ENCODE measurements at regions not wholly inside any gene's neighbourhood (a gene's known extent, or its start where the extent isn't known, plus 50 kb on each side); places are given as distances from the start of the nearest gene placed in this dataset.
"Not testable (repeated sequence)": the region's sequence is repeated elsewhere in the genome, so short reads cannot be mapped to it uniquely, and the experiment has no call there.

- DNase-seq (ENCODE audit: low read depth, low spot score): no peak
Observed at GRCh38 chrX:7389576-7389975, 241.6 kb upstream of the PUDP start.

DNA sequence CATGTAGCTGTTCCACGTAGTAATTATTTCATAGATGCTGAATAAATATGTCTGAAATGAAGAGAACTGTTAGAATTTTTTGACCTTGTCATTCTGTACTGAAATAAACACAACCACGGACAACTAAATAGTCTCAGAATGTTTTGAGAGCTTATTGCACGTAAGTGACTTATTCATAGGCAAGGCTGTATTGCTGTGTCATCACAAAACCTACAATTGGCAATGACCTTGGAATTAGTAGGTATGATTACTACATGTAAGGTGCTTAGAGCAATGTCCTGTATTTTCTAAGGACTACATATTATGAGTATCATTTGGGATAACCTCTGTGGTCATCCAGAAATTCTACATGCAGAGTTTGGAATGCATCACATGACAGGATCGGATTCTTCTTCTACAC, 237.2 kb upstream of the PUDP start:
- DNase-seq (ENCODE audit: low read depth, low spot score): no peak

DNA sequence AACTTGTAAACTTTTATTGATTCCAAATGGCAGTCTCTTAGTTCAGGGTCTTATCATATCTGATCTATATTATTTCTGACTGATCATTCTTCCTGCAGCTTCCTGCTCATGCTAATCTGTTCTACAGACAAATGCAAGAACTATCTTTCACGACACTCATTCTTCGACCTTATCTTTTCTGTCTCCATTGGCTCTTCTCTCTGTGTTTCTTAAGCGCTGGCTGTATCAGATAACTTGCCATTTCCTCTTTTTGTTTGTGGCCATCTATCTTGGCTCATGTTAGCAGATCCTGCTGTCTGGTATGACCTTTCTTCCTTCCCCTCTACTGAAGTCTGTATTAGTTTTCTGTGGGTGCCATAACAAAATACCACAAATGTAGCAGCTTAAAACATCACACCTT, 230.5 kb upstream of the PUDP start:
- no peak for DNase-seq (ENCODE audit: low read depth, low spot score)

DNA sequence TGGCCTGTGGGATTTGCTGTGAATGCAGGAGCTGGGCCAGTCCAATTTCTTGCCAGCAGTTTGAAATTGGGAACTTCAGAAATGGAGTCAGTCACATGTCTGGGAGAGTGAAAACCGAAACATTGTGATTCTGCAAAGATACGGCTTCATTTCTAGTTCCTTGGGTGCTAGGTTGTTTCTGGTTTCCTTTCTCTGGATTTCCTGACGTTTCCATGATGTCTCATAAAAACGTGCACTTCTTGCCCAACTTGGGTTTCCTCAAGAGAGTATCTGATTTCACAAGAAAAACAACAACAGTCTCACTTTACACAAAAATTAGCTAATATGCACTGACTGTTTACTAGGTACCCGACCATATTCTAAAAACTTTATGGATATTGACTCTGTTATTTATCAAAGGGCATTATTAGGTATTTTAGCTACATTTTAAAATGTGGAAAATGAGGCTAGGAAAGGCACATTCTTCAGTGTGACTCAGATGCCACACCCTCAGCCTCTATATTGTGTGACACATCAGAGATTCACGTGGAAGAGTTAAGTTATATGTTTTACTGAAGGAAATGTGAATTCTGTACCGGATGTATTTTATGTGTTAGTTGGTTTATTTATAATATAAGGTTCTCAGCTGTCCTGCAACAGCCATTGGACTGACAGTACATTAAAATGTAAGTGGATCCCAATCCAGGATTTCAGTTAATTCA, 225.0 kb upstream of the PUDP start:
- no peak for DNase-seq (ENCODE audit: low read depth, low spot score)

DNA sequence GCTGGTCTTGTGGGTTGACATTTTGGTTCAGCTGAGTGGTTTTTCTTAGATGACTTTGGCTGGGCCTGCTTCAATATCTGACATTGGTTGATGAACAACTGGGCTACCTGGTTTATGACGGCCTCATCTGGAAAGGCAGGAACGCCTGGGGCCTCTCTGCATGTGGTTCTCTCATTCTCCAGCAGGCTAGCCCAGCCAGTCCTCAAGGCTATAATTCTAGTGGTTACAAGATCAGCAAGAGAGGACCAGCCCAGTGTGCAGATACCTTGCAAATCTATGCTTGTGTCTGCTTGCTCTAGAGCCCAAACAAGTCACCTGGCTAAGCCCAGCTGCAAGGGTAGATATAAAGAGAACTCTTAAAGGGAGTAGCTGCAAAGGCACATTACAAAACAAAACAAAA, 214.2 kb upstream of the PUDP start:
- DNase-seq (ENCODE audit: low read depth, low spot score): no peak

DNA sequence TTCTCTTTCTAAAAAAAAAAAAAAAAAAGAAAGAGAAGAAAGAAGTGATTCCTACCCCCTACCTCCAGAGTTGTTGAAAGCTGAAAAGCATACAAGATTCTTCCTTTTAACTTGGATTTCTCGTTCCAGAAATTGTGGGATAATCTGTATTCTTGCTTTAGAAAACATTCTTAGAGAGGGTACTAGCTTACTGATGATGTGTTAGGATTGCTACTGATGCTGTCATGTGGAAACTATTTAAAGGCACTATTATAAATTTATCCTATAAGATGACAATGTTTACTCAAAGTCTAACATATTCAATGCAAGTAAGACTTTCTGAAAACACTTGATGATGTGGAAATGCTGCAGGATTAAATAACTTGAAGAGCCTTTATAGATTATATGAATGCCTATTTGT, 204.0 kb upstream of the PUDP start:
- no peak for DNase-seq (ENCODE audit: low read depth, low spot score)

- no peak for DNase-seq (ENCODE audit: low read depth, low spot score)
Observed at GRCh38 chrX:7347465-7347864, 199.5 kb upstream of the PUDP start.

- no peak for DNase-seq (ENCODE audit: low read depth, low spot score)
Observed at GRCh38 chrX:7346021-7346420, 198.1 kb upstream of the PUDP start.

DNA sequence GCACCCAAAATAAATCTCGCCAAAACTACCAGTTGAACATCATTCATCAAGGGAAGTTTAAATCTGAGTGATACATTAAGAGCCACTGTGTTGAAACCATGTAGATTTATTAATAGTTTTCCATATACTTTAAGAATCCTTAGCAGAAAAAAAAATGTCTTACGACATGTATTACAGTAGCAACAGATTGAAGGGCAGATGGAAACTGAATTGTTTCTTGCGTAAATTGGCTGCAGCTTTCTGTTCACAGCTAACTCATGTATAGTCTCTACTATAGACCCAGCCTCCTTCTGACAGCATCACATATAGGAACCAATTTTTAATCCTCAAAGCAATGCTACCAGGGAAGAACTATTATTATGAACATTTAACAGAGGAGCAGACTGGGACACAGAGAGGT, 195.2 kb upstream of the PUDP start:
- DNase-seq (ENCODE audit: low read depth, low spot score): no peak

- DNase-seq (ENCODE audit: low read depth, low spot score): not testable (repeated sequence)
Observed at GRCh38 chrX:7335816-7336362, 187.9 kb upstream of the PUDP start.

DNA sequence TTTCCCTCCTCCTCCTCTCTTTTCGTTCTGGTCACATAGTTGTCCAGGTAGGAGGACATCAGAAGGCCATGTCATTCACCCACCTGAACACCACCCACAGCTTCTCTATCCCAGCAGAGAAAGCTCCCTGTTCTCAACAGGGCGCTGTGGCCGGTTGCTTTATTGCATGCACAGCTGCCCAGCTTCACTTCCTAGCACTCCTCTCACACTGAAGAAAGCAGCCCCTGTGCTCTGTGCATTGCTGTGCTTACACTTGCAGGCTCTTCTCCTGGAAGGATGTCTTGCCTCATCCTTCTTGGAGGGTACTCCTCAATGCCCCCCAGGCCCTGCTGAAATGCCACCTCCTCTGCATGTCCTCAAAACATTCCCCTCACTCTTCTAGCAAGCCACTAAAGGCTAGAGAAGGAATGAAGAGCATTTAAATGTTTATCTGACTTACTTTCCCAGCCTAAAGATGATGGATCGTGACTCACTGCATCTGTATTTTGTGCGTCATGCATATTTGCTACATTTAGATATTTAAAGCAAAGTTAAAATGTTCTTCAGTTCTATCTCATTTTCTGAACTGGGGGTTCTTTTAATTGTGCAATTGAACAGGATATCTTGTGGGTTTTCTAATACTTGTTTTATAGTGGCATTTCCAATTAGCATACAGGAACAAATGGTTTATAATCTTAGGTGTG, 186.4 kb upstream of the PUDP start:
- DNase-seq (ENCODE audit: low read depth, low spot score): no peak

DNA sequence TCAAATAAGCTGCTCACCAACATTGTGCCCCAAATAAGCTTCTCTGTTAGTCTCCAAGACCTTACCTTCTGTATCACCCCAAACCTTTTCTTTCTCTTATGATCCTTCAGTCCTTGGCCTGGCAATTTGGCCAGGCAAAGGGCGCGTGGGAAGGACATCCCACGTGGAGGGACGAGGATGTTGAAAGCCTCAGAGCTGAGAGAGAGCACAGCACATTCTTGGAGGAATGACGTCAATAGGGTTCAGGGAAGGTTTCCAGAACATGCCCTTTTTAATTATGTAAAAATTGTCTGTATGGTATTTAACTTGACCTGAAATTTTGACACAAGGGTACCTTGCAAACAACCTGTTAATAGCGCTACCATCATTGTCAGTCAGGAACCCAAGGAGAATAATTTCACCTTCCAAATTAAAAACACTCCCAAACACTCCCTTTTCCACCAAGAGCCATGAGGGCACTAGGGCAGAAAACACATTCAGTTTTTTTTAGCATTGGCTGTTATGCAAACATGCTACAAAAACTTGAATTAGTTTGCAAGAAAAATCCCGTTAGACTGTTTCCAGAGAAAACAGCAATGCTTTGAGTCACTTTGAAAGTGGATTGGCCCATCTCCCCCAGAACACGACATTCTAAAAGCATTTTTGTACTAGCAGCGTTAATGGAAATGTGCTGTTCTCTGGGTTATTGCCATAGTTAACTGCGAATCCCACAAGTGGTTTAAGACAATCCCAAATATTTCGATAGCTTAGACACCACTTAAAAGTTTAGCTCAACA, 183.2 kb upstream of the PUDP start:
- no peak for DNase-seq (ENCODE audit: low read depth, low spot score)

GRCh38 chrX:7330556-7330955, 182.6 kb upstream of the PUDP start:
- no peak for DNase-seq (ENCODE audit: low read depth, low spot score)

DNA sequence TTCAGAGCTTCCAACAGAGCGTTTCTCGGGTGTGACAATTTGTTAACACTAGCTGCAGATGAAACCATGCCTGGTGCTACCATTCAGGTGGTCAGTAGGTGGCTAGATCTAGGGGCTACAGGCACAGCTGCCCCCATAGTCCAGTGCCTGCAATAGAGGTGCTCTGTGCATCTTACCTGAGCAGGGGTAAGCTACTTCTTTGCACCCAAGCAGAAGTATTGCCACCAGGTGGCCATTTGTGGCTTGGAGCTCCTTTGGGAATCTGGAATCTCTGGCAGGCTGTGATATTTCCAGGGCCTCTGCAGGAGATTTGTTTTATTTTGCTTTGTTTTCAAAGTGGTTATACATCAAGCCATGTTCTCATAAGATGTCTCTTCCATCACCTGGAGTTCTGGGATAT, 170.7 kb upstream of the PUDP start:
- DNase-seq (ENCODE audit: low read depth, low spot score): no peak

GRCh38 chrX:7318241-7318640, 170.3 kb upstream of the PUDP start:
- DNase-seq (ENCODE audit: low read depth, low spot score): no peak

- no peak for DNase-seq (ENCODE audit: low read depth, low spot score)
Observed at GRCh38 chrX:7316887-7317286, 168.9 kb upstream of the PUDP start.

- DNase-seq (ENCODE audit: low read depth, low spot score): no peak
Observed at GRCh38 chrX:7316280-7316679, 168.3 kb upstream of the PUDP start.

- no peak for DNase-seq (ENCODE audit: low read depth, low spot score)
Observed at GRCh38 chrX:7314425-7314824, 166.5 kb upstream of the PUDP start.

- no peak for DNase-seq (ENCODE audit: low read depth, low spot score)
Observed at GRCh38 chrX:7307720-7308119, 159.8 kb upstream of the PUDP start.

GRCh38 chrX:7294483-7294882, 146.5 kb upstream of the PUDP start:
- no peak for DNase-seq (ENCODE audit: low read depth, low spot score)

GRCh38 chrX:7286168-7286837, 138.3 kb upstream of the PUDP start:
- DNase-seq (ENCODE audit: low read depth, low spot score): no peak

DNA sequence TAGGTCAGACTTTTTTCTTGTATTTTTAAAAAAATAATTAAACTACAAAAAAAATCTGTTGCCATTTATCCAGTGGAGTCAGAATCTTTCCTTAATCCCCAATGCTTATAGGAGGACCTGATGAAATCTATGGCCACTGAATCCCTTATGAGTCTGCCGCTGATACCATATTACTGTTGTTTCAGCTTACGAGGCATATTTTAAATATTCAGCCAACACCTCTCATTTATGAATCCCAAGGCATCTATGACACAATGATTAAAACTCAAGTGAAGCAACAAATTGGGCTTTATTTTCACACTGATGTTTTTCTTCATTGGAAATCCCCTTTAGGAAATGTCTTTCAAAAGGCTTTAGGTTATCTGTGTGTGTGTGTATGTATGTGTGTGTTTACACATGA, 137.8 kb upstream of the PUDP start:
- DNase-seq (ENCODE audit: low read depth, low spot score): no peak
